ENCODE measurements at regions not wholly inside any gene's neighbourhood (a gene's known extent, or its start where the extent isn't known, plus 50 kb on each side); places are given as distances from the start of the nearest gene placed in this dataset.

DNA sequence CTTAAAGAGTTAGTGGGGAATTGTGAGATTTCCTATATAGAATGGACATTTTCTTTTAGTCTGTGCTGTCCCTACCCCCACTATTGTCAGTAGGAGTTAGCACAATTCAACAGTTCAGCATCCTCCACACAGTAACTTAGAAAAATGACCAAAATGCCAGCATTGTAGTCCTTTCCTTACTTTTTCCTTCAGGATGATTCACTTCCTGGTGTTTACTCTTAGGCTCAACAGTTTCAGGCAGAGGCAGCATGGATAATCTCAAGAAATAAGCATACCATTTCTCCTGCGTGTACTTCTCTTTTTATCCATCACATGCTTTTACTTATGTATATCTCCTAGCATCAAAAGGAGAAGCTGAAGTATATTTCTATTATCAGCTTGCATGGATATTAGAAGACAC is 683.4 kb downstream of the SLC16A7 start:
- ChIA-PET POLR2A (no interaction called here), CTCF (no interaction called here)
- Histone ChIP-seq H3K4me1 (ENCODE audit: insufficient read depth, low read length) (no peaks in the 10 kb centered on the region), H3K27ac (ENCODE audit: low read depth in 1 of 2, low read length in 2 of 2) (no peak overlapping the region), H3K4me3 (ENCODE audit: low read length) (no peak overlapping the region), H3K36me3 (ENCODE audit: insufficient read depth, low read length) (no peaks in the 10 kb centered on the region), H3K27me3 (ENCODE audit: control insufficient read depth in 1 of 2, insufficient read depth in 2 of 2, low read length in 2 of 2) (no peaks in the 10 kb centered on the region), H3K9me3 (ENCODE audit: control insufficient read depth in 1 of 2, insufficient read depth in 1 of 2, low read length in 2 of 2) (peaks cover 0 to 21% of the 10 kb centered on the region in 2 experiments)
- Mint-ChIP-seq H3K27me3 (no peaks in the 10 kb centered on the region), H3K27ac (no peak overlapping the region), H3K36me3 (ENCODE audit: low read depth) (no peaks in the 10 kb centered on the region), H3K9me3 (peaks cover 3% of the 10 kb centered on the region), H3K4me1 (ENCODE audit: low read depth) (no peaks in the 10 kb centered on the region), H3K4me3 (no peak overlapping the region)
- TF ChIP-seq, protein P1, sequence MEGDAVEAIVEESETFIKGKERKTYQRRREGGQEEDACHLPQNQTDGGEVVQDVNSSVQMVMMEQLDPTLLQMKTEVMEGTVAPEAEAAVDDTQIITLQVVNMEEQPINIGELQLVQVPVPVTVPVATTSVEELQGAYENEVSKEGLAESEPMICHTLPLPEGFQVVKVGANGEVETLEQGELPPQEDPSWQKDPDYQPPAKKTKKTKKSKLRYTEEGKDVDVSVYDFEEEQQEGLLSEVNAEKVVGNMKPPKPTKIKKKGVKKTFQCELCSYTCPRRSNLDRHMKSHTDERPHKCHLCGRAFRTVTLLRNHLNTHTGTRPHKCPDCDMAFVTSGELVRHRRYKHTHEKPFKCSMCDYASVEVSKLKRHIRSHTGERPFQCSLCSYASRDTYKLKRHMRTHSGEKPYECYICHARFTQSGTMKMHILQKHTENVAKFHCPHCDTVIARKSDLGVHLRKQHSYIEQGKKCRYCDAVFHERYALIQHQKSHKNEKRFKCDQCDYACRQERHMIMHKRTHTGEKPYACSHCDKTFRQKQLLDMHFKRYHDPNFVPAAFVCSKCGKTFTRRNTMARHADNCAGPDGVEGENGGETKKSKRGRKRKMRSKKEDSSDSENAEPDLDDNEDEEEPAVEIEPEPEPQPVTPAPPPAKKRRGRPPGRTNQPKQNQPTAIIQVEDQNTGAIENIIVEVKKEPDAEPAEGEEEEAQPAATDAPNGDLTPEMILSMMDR (IDR thresholded peaks at IDR 0.05) = no peak
- intact Hi-C loops (cut with DNase I, micrococcal nuclease) = no loop called here
- no peak for DNase-seq
- no peak for ATAC-seq (ENCODE audit: poor library complexity)

- DNase-seq (no peak), ATAC-seq (ENCODE audit: poor library complexity) (no peak)
- CTCF ChIA-PET = no interaction called here
- Mint-ChIP-seq H3K9me3 (peaks cover 3% of the 10 kb centered on the region), H3K4me1 (ENCODE audit: low read depth) (no peaks in the 10 kb centered on the region), H3K27ac (no peak overlapping the region), H3K4me3 (no peak overlapping the region), H3K36me3 (ENCODE audit: low read depth) (no peaks in the 10 kb centered on the region), H3K27me3 (no peaks in the 10 kb centered on the region)
- Histone ChIP-seq H3K36me3 (ENCODE audit: insufficient read depth, low read length) (no peaks in the 10 kb centered on the region), H3K4me1 (ENCODE audit: insufficient read depth, low read length) (no peaks in the 10 kb centered on the region), H3K4me3 (ENCODE audit: low read length) (no peak overlapping the region), H3K27me3 (ENCODE audit: control insufficient read depth in 1 of 2, insufficient read depth in 2 of 2, low read length in 2 of 2) (no peaks in the 10 kb centered on the region), H3K27ac (ENCODE audit: low read depth in 1 of 2, low read length in 2 of 2) (no peak overlapping the region), H3K9me3 (ENCODE audit: control insufficient read depth in 1 of 2, insufficient read depth in 1 of 2, low read length in 2 of 2) (peaks cover 0 to 21% of the 10 kb centered on the region in 2 experiments)
- intact Hi-C loops (cut with DNase I, micrococcal nuclease) = no loop called here
- POLR2A ChIA-PET = no interaction called here
- TF ChIP-seq, protein P1 (IDR thresholded peaks at IDR 0.05) = no peak
These were observed 685.7 kb downstream of the SLC16A7 start for GRCh38 chr12:60281522-60281921.

DNA sequence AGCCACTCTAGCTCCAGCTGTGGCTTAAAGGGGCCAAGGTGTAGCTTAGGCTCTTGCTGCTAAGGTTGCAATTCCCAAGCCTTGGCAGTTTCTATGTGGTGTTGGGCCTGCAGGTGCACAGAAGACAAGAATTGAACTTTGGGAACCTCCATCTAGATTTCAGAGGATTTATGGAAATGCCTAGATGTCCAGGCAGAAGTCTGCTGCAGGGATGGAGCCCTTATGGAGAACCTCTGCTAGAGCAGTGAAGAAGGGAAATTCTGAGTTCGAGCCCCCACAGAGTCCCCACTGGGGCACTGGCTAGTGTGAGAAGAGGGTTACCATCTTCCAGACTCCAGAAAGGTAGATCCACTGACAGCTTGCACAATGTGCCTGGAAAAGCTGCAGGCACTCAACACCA is 694.7 kb downstream of the SLC16A7 start:
- Mint-ChIP-seq H3K4me1 (ENCODE audit: low read depth) (no peaks in the 10 kb centered on the region), H3K36me3 (ENCODE audit: low read depth) (no peaks in the 10 kb centered on the region), H3K27ac (no peak overlapping the region), H3K27me3 (no peaks in the 10 kb centered on the region), H3K9me3 (peaks cover 12% of the 10 kb centered on the region), H3K4me3 (no peak overlapping the region)
- ChIA-PET CTCF (no interaction called here), POLR2A (no interaction called here)
- Histone ChIP-seq H3K36me3 (ENCODE audit: insufficient read depth, low read length) (no peaks in the 10 kb centered on the region), H3K4me3 (ENCODE audit: low read length) (no peak overlapping the region), H3K4me1 (ENCODE audit: insufficient read depth, low read length) (no peaks in the 10 kb centered on the region), H3K9me3 (ENCODE audit: control insufficient read depth in 1 of 2, insufficient read depth in 1 of 2, low read length in 2 of 2) (peaks cover 0 to 6% of the 10 kb centered on the region in 2 experiments), H3K27me3 (ENCODE audit: control insufficient read depth in 1 of 2, insufficient read depth in 2 of 2, low read length in 2 of 2) (no peaks in the 10 kb centered on the region), H3K27ac (ENCODE audit: low read depth in 1 of 2, low read length in 2 of 2) (no peak overlapping the region)
- ATAC-seq (ENCODE audit: poor library complexity) = no peak
- DNase-seq = no peak
- TF ChIP-seq, protein P1 (IDR thresholded peaks at IDR 0.05) = no peak
- intact Hi-C loops (cut with DNase I, micrococcal nuclease) = no loop called here
